ENCODE measurements at regions not wholly inside any gene's neighbourhood (a gene's known extent, or its start where the extent isn't known, plus 50 kb on each side); places are given as distances from the start of the nearest gene placed in this dataset.

- no peak for TF ChIP-seq CTCF (IDR thresholded peaks at IDR 0.05)
- TF ChIP-seq POLR2A (IDR thresholded peaks at IDR 0.05) = no peak
These were observed 52.3 kb upstream of the OTOF start for GRCh38 chr2:26530240-26530540.

Measured in right lobe of liver (tissue), 4 donors.